ENCODE measurements at regions not wholly inside any gene's neighbourhood (a gene's known extent, or its start where the extent isn't known, plus 50 kb on each side); places are given as distances from the start of the nearest gene placed in this dataset.

GRCh38 chr1:5632224-5632623 lies 360.0 kb downstream of the NPHP4 start:
- TF ChIP-seq CTCF (IDR thresholded peaks at IDR 0.05): no peak
- TF ChIP-seq POLR2A (IDR thresholded peaks at IDR 0.05): no peak

Measured in lower leg skin (tissue), 3 donors.